ENCODE measurements at regions not wholly inside any gene's neighbourhood (a gene's known extent, or its start where the extent isn't known, plus 50 kb on each side); places are given as distances from the start of the nearest gene placed in this dataset.

GRCh38 chr13:72201726-72202125, 334.7 kb upstream of the DACH1 start:
- ChIA-PET CTCF (no interaction called here), POLR2A (no interaction called here)
- Histone ChIP-seq H3K4me3 (ENCODE audit: low read depth, low read length) (no peak overlapping the region), H3K27me3 (ENCODE audit: control insufficient read depth, insufficient read depth, low read length) (no peaks in the 10 kb centered on the region), H3K36me3 (ENCODE audit: control insufficient read depth, insufficient read depth, low read length) (no peaks in the 10 kb centered on the region)
- TF ChIP-seq CTCF (IDR thresholded peaks at IDR 0.05; ENCODE audit: insufficient read depth, low read depth, low read length): no peak
- no peak for DNase-seq (ENCODE audit: low read depth)

- Histone ChIP-seq H3K4me3 (ENCODE audit: low read depth, low read length) (no peak overlapping the region), H3K36me3 (ENCODE audit: control insufficient read depth, insufficient read depth, low read length) (no peaks in the 10 kb centered on the region), H3K27me3 (ENCODE audit: control insufficient read depth, insufficient read depth, low read length) (no peaks in the 10 kb centered on the region)
- CTCF ChIA-PET: no interaction called here
- POLR2A ChIA-PET: no interaction called here
- DNase-seq (ENCODE audit: low read depth): no peak
- TF ChIP-seq CTCF (IDR thresholded peaks at IDR 0.05; ENCODE audit: insufficient read depth, low read depth, low read length): no peak
Observed at GRCh38 chr13:72199640-72200039, 332.6 kb upstream of the DACH1 start.

- no peak for TF ChIP-seq CTCF (IDR thresholded peaks at IDR 0.05; ENCODE audit: insufficient read depth, low read depth, low read length)
- ChIA-PET POLR2A (no interaction called here), CTCF (no interaction called here)
- DNase-seq (ENCODE audit: low read depth): no peak
- Histone ChIP-seq H3K4me3 (ENCODE audit: low read depth, low read length) (no peak overlapping the region), H3K36me3 (ENCODE audit: control insufficient read depth, insufficient read depth, low read length) (no peaks in the 10 kb centered on the region), H3K27me3 (ENCODE audit: control insufficient read depth, insufficient read depth, low read length) (no peaks in the 10 kb centered on the region)
Observed at GRCh38 chr13:72198967-72199560, 332.1 kb upstream of the DACH1 start.

GRCh38 chr13:72198042-72198441, 331.0 kb upstream of the DACH1 start:
- H3K27me3 ChIP-seq (ENCODE audit: control insufficient read depth, insufficient read depth, low read length): no peaks in the 10 kb centered on the region
- no peak for DNase-seq (ENCODE audit: low read depth)
- no peak overlapping the region for H3K4me3 ChIP-seq (ENCODE audit: low read depth, low read length)
- H3K36me3 ChIP-seq (ENCODE audit: control insufficient read depth, insufficient read depth, low read length): no peaks in the 10 kb centered on the region
- ChIA-PET CTCF (no interaction called here), POLR2A (no interaction called here)
- no peak for TF ChIP-seq CTCF (IDR thresholded peaks at IDR 0.05; ENCODE audit: insufficient read depth, low read depth, low read length)

- POLR2A ChIA-PET: no interaction called here
- Histone ChIP-seq H3K36me3 (ENCODE audit: control insufficient read depth, insufficient read depth, low read length) (no peaks in the 10 kb centered on the region), H3K4me3 (ENCODE audit: low read depth, low read length) (no peak overlapping the region), H3K27me3 (ENCODE audit: control insufficient read depth, insufficient read depth, low read length) (no peaks in the 10 kb centered on the region)
- CTCF ChIA-PET: interaction anchor here (1.2 kb wide), 1 partner anchor 160 kb away, joined by 3 read pairs; no protein-coding TSS in a partner anchor
- no peak for TF ChIP-seq CTCF (IDR thresholded peaks at IDR 0.05; ENCODE audit: insufficient read depth, low read depth, low read length)
- no peak for DNase-seq (ENCODE audit: low read depth)
Observed at GRCh38 chr13:72195044-72195704, 328.2 kb upstream of the DACH1 start.
